Fibroblast of lung (primary cell): ENCODE measurements at regions not wholly inside any gene's neighbourhood (a gene's known extent, or its start where the extent isn't known, plus 50 kb on each side); places are given as distances from the start of the nearest gene placed in this dataset.

Experiments used
- DNase-seq, 2 donors: peaks; one replicate each; pipeline versions ENCODE4 v3.0.0 to v3.0.0-alpha.2; 2010; ENCODE audit warnings: low read depth in 2 of 2
- H2AFZ ChIP-seq: 2 replicates; pipeline ENCODE4 v1.5.1; 2012; ENCODE audit warnings: low read length, control low read depth, inconsistent platforms
- H3K27ac ChIP-seq: 2 replicates; pipeline ENCODE4 v1.5.1; 2011; ENCODE audit warnings: low read length, control low read depth; ENCODE audit not compliant: insufficient read depth
- H3K27me3 ChIP-seq: 2 replicates; pipeline ENCODE4 v1.5.1; 2011; ENCODE audit warnings: mild to moderate bottlenecking, low read length; ENCODE audit not compliant: control insufficient read depth, insufficient read depth
- H3K36me3 ChIP-seq: 2 replicates; pipeline ENCODE4 v1.5.1; 2011; ENCODE audit warnings: low read length; ENCODE audit not compliant: control insufficient read depth, insufficient read depth
- H3K4me1 ChIP-seq: 2 replicates; pipeline ENCODE4 v1.5.1; 2011; ENCODE audit warnings: low read length; ENCODE audit not compliant: control insufficient read depth, insufficient read depth; ENCODE audit errors: extremely low read depth
- H3K4me2 ChIP-seq: 2 replicates; pipeline ENCODE4 v1.5.1; 2011; ENCODE audit warnings: low read length, control low read depth; ENCODE audit not compliant: insufficient read depth; ENCODE audit errors: extremely low read depth
- H3K4me3 ChIP-seq, 4 experiments: fragments of 200-600 bp in 1 of 4; sonication (generic) in 1 of 4; replicated peaks in 1 of 4; 2 replicates each; pipeline ENCODE4 v1.5.1; 2011 to 2016; ENCODE audit warnings: low read length in 4 of 4, low read depth in 3 of 4, mild to moderate bottlenecking in 3 of 4, control low read depth in 2 of 4, inconsistent platforms in 1 of 4, mixed read lengths in 1 of 4; ENCODE audit not compliant: insufficient read depth in 1 of 4; ENCODE audit errors: control extremely low read depth in 1 of 4
- H3K79me2 ChIP-seq: 2 replicates; pipeline ENCODE4 v1.5.1; 2012; ENCODE audit warnings: mild to moderate bottlenecking, low read length, inconsistent platforms; ENCODE audit not compliant: control insufficient read depth, insufficient read depth
- H3K9ac ChIP-seq: 2 replicates; pipeline ENCODE4 v1.5.1; 2011; ENCODE audit warnings: mild to moderate bottlenecking, low read length, control low read depth; ENCODE audit not compliant: insufficient read depth
- H3K9me3 ChIP-seq: 2 replicates; pipeline ENCODE4 v1.5.1; 2012; ENCODE audit warnings: low read depth, low read length; ENCODE audit not compliant: control insufficient read depth, insufficient read depth
- H4K20me1 ChIP-seq: 2 replicates; pipeline ENCODE4 v1.5.1; 2011; ENCODE audit warnings: low read length; ENCODE audit not compliant: control insufficient read depth, insufficient read depth; ENCODE audit errors: extremely low read depth
- EZH2 ChIP-seq: IDR thresholded peaks from 2 replicates; pipeline ENCODE4 v1.5.1; 2012; ENCODE audit warnings: low read length, control low read depth, mild to moderate bottlenecking; ENCODE audit errors: missing control alignments
- TF ChIP-seq, protein P1 (sequence below), 2 donors: IDR thresholded peaks in 1 of 2; conservative IDR thresholded peaks in 1 of 2; 1 replicate in 1 of 2; 2 replicates in 1 of 2; pipeline ENCODE4 v1.5.1; 2011 to 2012; ENCODE audit warnings: low read length in 2 of 2, control low read depth in 1 of 2, inconsistent platforms in 1 of 2, low read depth in 1 of 2, mild to moderate bottlenecking in 1 of 2

- no peak for DNase-seq
- no peaks in the 10 kb centered on the region for H3K4me1 ChIP-seq
- no peaks in the 10 kb centered on the region for H3K9me3 ChIP-seq
- H4K20me1 ChIP-seq = no peaks in the 10 kb centered on the region
- H3K27ac ChIP-seq = no peak overlapping the region
- no peak overlapping the region for H3K4me3 ChIP-seq
- no peak overlapping the region for H2AFZ ChIP-seq
- no peaks in the 10 kb centered on the region for H3K79me2 ChIP-seq
- H3K4me2 ChIP-seq = no peak overlapping the region
- no peak overlapping the region for H3K9ac ChIP-seq
- TF ChIP-seq, protein P1, sequence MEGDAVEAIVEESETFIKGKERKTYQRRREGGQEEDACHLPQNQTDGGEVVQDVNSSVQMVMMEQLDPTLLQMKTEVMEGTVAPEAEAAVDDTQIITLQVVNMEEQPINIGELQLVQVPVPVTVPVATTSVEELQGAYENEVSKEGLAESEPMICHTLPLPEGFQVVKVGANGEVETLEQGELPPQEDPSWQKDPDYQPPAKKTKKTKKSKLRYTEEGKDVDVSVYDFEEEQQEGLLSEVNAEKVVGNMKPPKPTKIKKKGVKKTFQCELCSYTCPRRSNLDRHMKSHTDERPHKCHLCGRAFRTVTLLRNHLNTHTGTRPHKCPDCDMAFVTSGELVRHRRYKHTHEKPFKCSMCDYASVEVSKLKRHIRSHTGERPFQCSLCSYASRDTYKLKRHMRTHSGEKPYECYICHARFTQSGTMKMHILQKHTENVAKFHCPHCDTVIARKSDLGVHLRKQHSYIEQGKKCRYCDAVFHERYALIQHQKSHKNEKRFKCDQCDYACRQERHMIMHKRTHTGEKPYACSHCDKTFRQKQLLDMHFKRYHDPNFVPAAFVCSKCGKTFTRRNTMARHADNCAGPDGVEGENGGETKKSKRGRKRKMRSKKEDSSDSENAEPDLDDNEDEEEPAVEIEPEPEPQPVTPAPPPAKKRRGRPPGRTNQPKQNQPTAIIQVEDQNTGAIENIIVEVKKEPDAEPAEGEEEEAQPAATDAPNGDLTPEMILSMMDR (conservative IDR thresholded peaks at IDR 0.05 in 1 of 2, IDR thresholded peaks at IDR 0.05 in 1 of 2; ENCODE audit: low read depth in 1 of 2, low read length in 2 of 2) = no peak
- no peak for TF ChIP-seq EZH2
- H3K36me3 ChIP-seq = no peaks in the 10 kb centered on the region
- no peaks in the 10 kb centered on the region for H3K27me3 ChIP-seq
Measured at GRCh38 chr16:54690710-54691109, 240.0 kb upstream of the IRX5 start.

DNA sequence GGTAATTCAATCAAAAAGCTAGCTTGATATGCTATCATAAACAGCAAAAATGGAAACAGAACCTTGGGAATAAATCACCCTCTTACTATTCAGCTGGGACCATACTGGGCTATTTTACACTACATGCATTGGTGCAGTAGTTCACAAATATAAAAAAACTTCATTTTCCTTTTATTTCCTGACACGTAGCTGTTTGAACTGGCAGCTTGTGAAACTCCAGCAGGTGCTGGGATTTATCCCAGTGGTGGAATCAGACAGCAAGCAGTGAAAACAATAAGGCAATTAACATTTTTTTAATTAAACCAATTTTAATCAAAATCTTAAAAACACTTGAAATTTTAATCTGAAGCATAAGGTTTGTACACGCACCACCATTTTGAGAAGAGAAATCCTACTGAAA is 240.4 kb upstream of the IRX5 start:
- no peak for DNase-seq
- no peaks in the 10 kb centered on the region for H3K36me3 ChIP-seq
- no peak overlapping the region for H3K9ac ChIP-seq
- no peaks in the 10 kb centered on the region for H3K9me3 ChIP-seq
- no peak overlapping the region for H2AFZ ChIP-seq
- no peak overlapping the region for H3K27ac ChIP-seq
- no peak overlapping the region for H3K4me2 ChIP-seq
- H4K20me1 ChIP-seq = no peaks in the 10 kb centered on the region
- no peaks in the 10 kb centered on the region for H3K4me1 ChIP-seq
- no peaks in the 10 kb centered on the region for H3K27me3 ChIP-seq
- TF ChIP-seq, protein P1 (conservative IDR thresholded peaks at IDR 0.05 in 1 of 2, IDR thresholded peaks at IDR 0.05 in 1 of 2; ENCODE audit: low read depth in 1 of 2, low read length in 2 of 2) = no peak
- H3K79me2 ChIP-seq = no peaks in the 10 kb centered on the region
- no peak overlapping the region for H3K4me3 ChIP-seq

GRCh38 chr16:54689072-54689865 is 241.4 kb upstream of the IRX5 start:
- no peak for DNase-seq
- Histone ChIP-seq H3K9me3 (no peaks in the 10 kb centered on the region), H4K20me1 (no peaks in the 10 kb centered on the region), H3K27ac (no peak overlapping the region), H3K4me3 (no peak overlapping the region), H3K9ac (no peak overlapping the region), H3K79me2 (no peaks in the 10 kb centered on the region), H3K36me3 (no peaks in the 10 kb centered on the region), H3K27me3 (no peaks in the 10 kb centered on the region), H2AFZ (no peak overlapping the region), H3K4me2 (no peak overlapping the region), H3K4me1 (no peaks in the 10 kb centered on the region)
- TF ChIP-seq, protein P1 (conservative IDR thresholded peaks at IDR 0.05 in 1 of 2, IDR thresholded peaks at IDR 0.05 in 1 of 2; ENCODE audit: low read depth in 1 of 2, low read length in 2 of 2) = no peak
- no peak for TF ChIP-seq EZH2
